ENCODE measurements at regions not wholly inside any gene's neighbourhood (a gene's known extent, or its start where the extent isn't known, plus 50 kb on each side); places are given as distances from the start of the nearest gene placed in this dataset.

- Histone ChIP-seq H4K5ac (ENCODE audit: insufficient read length, low read depth, low read length) (no peak overlapping the region), H3K4ac (replicated peaks; ENCODE audit: insufficient read length, low read depth, low read length) (no peak overlapping the region), H3K79me1 (ENCODE audit: low read depth, low read length) (no peaks in the 10 kb centered on the region), H4K20me1 (replicated peaks in 1 of 2; ENCODE audit: control insufficient read depth in 1 of 2, insufficient read depth in 2 of 2, low read length in 2 of 2) (no peaks in the 10 kb centered on the region), H3K9me3 (ENCODE audit: insufficient read depth in 2 of 2, low read depth in 1 of 2, low read length in 1 of 2) (no peaks in the 10 kb centered on the region), H3K4me1 (replicated peaks in 1 of 4; ENCODE audit: control insufficient read depth in 3 of 4, insufficient read depth in 4 of 4, low read length in 3 of 4) (peaks cover 0 to 4% (median 0%) of the 10 kb centered on the region in 4 experiments; a peak in 2 of 7 replicates), H3K79me2 (ENCODE audit: control insufficient read depth in 1 of 2, insufficient read depth in 2 of 2, low read length in 2 of 2) (no peaks in the 10 kb centered on the region), H2BK120ac (replicated peaks; ENCODE audit: low read depth, low read length) (no peak overlapping the region), H3K56ac (replicated peaks; ENCODE audit: insufficient read length, low read depth, low read length) (no peak overlapping the region), H4K91ac (replicated peaks; ENCODE audit: insufficient read length, low read length) (no peak overlapping the region), H2AFZ (ENCODE audit: low read length) (no peak overlapping the region), H2BK12ac (ENCODE audit: low read depth, low read length) (no peak overlapping the region), H2BK20ac (ENCODE audit: low read length) (no peak overlapping the region), H3K23ac (ENCODE audit: insufficient read length) (no peak overlapping the region), H2BK15ac (ENCODE audit: low read length) (no peak overlapping the region), H3K4me3 (ENCODE audit: extremely low read depth in 1 of 4, insufficient read depth in 2 of 4, low read depth in 3 of 4, low read length in 4 of 4) (no peak overlapping the region), H3K27ac (ENCODE audit: low read depth, low read length) (no peak overlapping the region), H3K23me2 (ENCODE audit: low read depth, low read length) (no peaks in the 10 kb centered on the region), H3K36me3 (ENCODE audit: control insufficient read depth in 2 of 4, insufficient read depth in 4 of 4, low read length in 3 of 4) (no peaks in the 10 kb centered on the region), H4K8ac (ENCODE audit: extremely low read depth, insufficient read depth, low read length) (no peak overlapping the region), H3K14ac (ENCODE audit: insufficient read length) (no peak overlapping the region), H3K27me3 (replicated peaks in 1 of 4; ENCODE audit: control insufficient read depth in 3 of 4, extremely low read depth in 1 of 4, insufficient read depth in 3 of 4, low read length in 3 of 4) (no peaks in the 10 kb centered on the region), H3K18ac (ENCODE audit: extremely low read depth, low read length) (no peak overlapping the region), H3K9ac (replicated peaks in 1 of 4; ENCODE audit: extremely low read depth in 1 of 4, low read depth in 3 of 4, low read length in 3 of 4) (no peak overlapping the region), H3K4me2 (ENCODE audit: insufficient read depth in 1 of 2, low read depth in 2 of 2, low read length in 2 of 2) (no peak overlapping the region), H2BK5ac (ENCODE audit: low read depth, low read length) (no peak overlapping the region), H2AK5ac (ENCODE audit: low read depth, low read length) (no peak overlapping the region)
- ChIA-PET POLR2A (ENCODE audit: partially characterized antibody) (no interaction called here), CTCF (ENCODE audit: partially characterized antibody) (interaction anchor here (1.2 to 1.6 kb wide), 2 partner anchors 10 to 101 kb away, joined by 4 to 7 read pairs; no protein-coding TSS in a partner anchor)
- DNase-seq (ENCODE audit: low read depth in 1 of 2, low spot score in 2 of 2) (no peak), FAIRE-seq (no peak)
- WGBS, 2 experiments (ENCODE audit: extremely low coverage in 1 of 2, insufficient coverage in 1 of 2, insufficient read length in 1 of 2, insufficient replicate concordance in 2 of 2, low coverage in 1 of 2, low lambda C conversion rate in 2 of 2, missing lambda C conversion rate in 1 of 2) = 95% methylated on average over 4 of the region's 4 CpGs; no CpG with 5 or more reads in 1 of the 2 experiments
- TF ChIP-seq SIRT6 (IDR thresholded peaks at IDR 0.05; ENCODE audit: low read length) (no peak), MAX (IDR thresholded peaks at IDR 0.05) (no peak), USF2 (IDR thresholded peaks at IDR 0.05; ENCODE audit: low read length) (no peak), YY1 (IDR thresholded peaks at IDR 0.05; ENCODE audit: low read depth, low read length) (no peak), TAF7 (optimal IDR thresholded peaks at IDR 0.05; ENCODE audit: borderline replicate concordance, low read depth, low read length) (no peak), BACH1 (IDR thresholded peaks at IDR 0.05; ENCODE audit: low read length) (no peak), SIX5 (IDR thresholded peaks at IDR 0.05; ENCODE audit: low read depth, low read length) (no peak), CTBP2 (IDR thresholded peaks at IDR 0.05; ENCODE audit: borderline replicate concordance, insufficient read depth, insufficient read length, low read length) (no peak), SP2 (IDR thresholded peaks at IDR 0.05; ENCODE audit: low read length) (no peak), SAP30 (IDR thresholded peaks at IDR 0.05; ENCODE audit: insufficient read depth, insufficient replicate concordance, low read length) (no peak), CBX5 (IDR thresholded peaks at IDR 0.05; ENCODE audit: low read depth, low read length) (no peak), GTF2F1 (IDR thresholded peaks at IDR 0.05; ENCODE audit: borderline replicate concordance, low read depth, low read length) (no peak), NRF1 (IDR thresholded peaks at IDR 0.05; ENCODE audit: low read depth, low read length) (no peak), JUN (IDR thresholded peaks at IDR 0.05; ENCODE audit: low read depth, low read length) (no peak), EGR1 (IDR thresholded peaks at IDR 0.05; ENCODE audit: borderline replicate concordance, low read depth, low read length) (no peak)
Measured at GRCh38 chr13:106415442-106415841, 120.0 kb downstream of the EFNB2 start.
